HG03575 (cell line): ENCODE measurements at regions not wholly inside any gene's neighbourhood (a gene's known extent, or its start where the extent isn't known, plus 50 kb on each side); places are given as distances from the start of the nearest gene placed in this dataset.
"Not testable (repeated sequence)": the region's sequence is repeated elsewhere in the genome, so short reads cannot be mapped to it uniquely, and the experiment has no call there.

ENCODE experiments used
- ATAC-seq: cut with Tn5 transposase; IDR thresholded peaks from one replicate; pipeline ENCODE4 v1.9.1; 2021; ENCODE audit not compliant: unreplicated experiment, insufficient number of reproducible peaks, low FRiP score; ENCODE audit errors: extremely low read depth

DNA sequence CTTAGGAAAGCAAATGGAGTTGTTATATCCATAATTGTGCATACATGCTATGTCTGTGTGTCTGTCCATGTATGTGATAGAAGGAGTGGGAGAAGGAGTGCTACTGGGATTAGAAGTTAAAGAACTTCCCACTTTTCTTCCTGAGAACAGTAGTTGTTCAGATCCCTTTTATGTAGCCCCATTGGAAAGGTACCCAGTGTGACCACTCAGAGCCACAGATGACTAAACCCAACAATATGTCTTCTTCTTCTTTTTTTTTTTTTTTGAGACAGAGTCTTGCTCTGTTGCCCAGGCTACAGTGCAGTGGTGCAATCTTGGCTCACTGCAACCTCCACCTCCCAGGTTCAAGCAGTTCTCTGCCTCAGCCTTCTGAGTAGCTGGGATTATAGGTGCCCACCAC lies 176.7 kb upstream of the MAP1B start:
- not testable (repeated sequence) for ATAC-seq

GRCh38 chr5:71932131-71932654 lies 175.1 kb upstream of the MAP1B start:
- no peak for ATAC-seq

DNA sequence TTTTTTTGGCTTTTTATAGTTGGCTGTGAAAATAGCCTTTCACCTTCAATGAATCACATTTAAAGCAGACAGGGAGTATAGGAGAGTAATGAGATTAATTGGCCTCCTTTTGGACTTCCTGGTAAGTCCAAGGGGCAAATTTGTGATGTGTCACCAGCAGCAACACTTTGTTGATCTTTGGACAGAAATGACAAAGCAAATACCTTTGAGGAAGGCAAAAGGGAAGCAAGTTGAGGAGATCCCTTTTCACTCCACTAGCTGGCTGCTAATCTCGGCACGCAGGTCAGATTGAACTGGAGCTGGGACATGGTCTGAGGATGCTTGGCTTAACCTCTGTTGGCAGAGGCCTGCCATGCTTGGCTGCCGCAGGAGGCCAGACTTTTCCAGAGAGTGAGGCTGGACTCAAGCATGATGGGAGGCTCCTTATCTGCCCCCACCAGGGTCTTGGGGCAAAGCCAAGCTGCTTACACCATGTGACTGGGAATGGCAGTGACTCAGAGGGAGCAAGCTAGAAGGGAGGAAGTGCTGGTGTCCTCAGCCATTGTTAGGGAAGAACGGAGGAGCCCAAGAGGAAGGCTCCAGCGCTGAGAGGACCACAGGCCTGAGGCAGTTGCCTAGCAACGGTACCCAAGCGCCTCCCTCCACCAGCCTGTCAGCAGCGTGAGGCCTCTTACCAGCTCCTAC lies 174.5 kb upstream of the MAP1B start:
- ATAC-seq = no peak

GRCh38 chr5:71934322-71934721 lies 173.0 kb upstream of the MAP1B start:
- no peak for ATAC-seq

DNA sequence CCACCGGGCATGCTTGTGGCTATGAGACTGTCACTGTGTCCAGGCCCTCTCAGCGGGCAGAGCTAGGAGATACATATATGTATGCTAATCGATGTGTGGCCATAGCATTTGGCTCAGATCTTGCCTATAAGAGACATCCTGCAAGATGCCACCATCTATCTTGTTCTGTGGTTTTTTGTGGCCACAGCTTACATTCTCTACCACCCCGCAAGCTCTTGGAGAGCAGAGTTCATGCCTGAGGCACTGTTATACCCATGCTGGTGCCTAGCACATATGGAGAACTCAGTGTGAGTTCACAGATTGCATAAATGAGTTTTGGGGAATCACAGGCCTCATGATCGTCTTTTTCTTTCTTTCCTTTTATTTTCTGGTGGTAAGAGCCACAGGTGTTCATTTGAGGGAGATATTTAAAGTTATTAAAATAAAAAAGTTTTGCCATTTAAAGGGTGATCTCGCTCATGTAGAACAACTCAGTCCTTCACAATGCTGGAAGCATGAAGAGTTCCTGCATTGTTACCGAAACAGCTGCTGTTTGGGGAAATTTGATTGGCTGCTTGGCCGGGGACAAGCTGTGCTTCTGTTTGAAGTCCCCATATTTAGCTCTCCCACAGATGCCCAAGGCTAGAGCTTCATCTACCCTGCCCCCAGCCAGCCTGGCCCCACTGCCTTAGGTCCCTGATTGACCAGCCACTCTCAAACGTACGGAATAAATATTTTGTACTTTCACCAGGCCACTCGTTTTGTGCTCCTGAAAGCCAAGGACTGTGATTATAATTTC lies 169.2 kb upstream of the MAP1B start:
- ATAC-seq = no peak

DNA sequence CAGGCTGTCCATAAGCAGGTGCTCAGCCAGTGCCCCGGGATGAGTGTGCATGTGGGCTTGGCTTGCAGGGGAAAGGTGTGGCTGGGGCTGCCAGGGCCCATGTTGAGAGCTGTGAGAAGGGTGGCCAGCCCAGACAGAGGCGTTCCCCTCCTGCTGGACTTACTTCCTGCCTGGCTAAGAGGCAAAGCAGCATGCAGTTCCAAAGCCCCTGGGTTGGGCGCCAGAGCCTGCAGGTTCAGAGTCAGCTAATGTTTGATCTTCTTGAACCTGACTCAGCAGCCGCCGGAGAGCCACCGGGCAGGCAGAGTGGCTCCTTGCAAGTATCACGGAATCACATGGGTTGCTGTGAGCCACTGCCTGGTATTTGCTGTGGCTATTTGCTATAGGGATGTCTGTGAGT lies 168.4 kb upstream of the MAP1B start:
- no peak for ATAC-seq

DNA sequence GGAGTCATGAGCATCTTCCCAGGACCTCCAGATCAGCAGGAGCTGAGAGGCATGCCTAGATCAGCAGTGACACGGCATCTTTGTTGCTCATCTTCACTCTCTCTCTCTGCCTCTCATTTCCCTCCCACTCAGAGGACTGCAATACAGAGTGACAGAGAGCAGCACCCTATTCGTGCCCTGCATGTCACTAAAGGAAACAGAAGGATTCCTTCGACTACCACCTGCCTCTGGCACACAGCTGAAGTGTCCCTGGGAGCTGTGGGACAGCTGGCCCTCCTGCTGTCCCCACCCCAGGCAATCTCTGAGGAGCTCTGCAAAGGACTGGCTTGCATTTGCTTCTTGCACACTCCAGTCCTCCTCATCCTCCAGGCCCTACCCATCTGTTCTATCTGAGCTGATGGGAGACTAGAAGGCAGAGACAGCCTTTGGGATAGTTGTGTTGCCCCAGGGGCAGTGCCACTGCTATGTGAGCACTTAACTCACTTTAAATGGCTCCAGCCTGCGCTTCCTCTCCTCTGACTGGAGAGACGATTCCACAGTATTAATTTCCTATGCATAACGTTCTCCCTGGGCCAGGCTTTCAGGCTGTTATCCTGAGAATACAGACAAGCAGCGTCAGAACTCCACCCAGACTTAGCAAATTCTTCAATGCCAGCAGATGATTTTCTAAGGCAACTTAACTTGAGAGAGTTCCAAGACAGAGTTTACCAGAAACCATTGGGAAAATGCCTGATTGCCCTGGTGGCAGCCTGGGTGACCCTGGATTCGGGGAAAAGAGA lies 167.6 kb upstream of the MAP1B start:
- ATAC-seq = no peak

DNA sequence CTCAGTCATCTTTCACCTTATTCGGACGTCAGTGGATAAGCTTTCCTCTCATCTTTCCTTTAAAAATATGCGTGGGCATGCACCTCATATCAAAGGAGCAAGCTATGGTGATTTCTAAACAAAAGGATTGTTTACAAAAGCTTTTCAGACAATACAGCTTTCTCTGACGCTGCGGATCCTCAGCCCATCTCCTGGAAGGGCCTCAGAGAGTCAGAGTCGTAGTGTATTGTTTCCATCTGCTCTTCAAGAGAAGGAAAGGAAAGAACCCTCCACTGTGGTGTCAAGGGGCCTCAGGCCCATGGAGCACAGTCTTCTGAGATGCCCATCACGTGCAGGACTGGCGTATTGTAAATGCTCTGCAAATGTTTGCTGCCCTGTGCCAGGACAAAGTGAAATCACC lies 163.4 kb upstream of the MAP1B start:
- no peak for ATAC-seq

GRCh38 chr5:71945436-71945835 lies 161.8 kb upstream of the MAP1B start:
- no peak for ATAC-seq

DNA sequence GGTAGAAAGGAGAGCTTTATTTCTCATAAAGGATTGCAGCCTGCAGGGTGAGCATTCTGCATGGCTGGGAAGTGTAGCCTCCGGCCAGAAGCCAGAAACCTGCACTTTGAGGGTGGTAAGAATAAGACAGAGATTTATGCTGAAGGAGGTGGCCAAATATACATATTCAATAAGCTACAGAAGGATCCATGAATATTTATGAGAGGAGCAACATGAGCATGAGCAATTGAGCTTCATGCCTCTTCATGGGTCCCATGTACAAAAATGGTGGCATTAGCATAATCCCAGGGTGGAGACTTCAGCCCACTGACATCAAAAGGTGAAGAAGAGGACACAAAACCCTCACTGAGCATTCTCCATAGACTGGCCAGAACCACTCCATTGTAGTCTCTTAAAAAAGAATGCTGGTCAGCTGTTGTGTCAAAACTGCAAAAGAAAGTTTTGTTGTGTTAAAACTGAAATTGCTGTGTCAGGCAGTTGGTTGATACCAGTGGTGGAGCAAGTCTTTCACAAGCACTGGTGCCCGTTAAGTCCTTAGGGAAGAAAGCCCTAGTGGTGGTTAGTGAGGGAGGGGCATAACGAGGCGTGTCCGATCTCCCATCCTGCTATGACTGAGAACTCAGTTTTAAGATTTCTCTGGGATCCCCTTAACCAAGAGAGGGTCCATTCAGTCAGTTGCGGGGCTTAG lies 160.8 kb upstream of the MAP1B start:
- ATAC-seq = no peak

GRCh38 chr5:71948206-71948605 lies 159.1 kb upstream of the MAP1B start:
- no peak for ATAC-seq

- no peak for ATAC-seq
Observed at GRCh38 chr5:71949772-71950171, 157.5 kb upstream of the MAP1B start.

DNA sequence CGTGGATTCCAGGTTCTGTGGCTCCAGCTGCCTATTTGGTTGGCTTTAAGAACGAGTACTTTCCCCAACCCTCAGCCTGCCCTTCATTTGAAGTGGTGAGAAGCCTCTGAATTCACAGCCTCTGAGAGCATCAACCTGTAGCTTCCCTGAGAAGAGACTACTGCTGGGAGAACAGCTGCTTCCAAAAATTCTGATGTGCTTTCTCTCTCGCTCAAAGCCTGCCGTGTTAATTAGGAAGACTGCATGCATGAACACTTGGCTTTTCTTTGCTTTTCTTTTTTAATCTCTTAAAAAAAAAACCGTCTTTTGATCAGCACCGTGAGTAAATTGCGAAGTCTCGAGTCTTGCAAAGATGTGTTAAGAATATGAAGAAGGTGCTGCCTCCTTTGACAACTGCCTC lies 153.4 kb upstream of the MAP1B start:
- no peak for ATAC-seq

DNA sequence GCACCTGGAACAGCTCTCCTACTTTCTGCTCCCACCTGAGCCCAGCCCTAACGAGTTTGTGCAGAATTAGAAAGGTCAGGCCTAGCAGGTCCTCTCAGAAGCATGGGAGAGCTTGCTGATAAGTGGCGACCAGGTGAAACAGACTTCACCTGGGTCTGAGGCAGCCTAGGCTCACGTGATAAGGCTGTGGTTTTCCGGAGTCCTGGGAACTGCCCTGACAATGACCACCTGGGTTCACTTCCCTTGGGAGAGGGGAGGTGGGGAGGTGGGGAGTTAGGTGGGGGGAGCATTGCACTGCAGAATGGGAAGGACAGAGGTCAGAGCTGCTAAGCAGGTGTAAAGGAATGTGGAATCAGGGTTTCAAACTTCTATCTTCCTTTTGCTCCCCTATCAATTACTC lies 152.9 kb upstream of the MAP1B start:
- ATAC-seq = no peak

GRCh38 chr5:71955723-71956122 lies 151.6 kb upstream of the MAP1B start:
- ATAC-seq = no peak

- ATAC-seq = no peak
Observed at GRCh38 chr5:71957292-71957898, 149.9 kb upstream of the MAP1B start.

DNA sequence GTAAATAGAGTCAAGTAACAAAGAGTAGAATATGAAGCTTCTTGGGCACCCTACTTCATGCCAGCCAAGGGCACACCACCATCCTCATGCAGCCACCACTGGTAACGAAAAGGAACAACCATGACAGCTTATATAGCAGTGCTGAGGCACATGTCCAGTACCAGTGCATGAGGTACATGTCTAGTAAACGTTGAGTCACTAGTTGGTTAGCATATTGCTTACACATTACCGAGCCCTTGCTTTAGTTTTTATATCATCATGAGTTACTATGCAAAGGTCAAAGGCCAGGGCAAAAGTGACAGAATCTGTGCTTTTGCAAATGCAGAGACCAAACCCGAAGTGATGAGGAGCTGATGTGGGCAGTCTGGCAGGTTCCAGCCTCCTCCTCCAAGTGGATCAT lies 147.1 kb upstream of the MAP1B start:
- ATAC-seq = no peak

- no peak for ATAC-seq
Observed at GRCh38 chr5:71961786-71962185, 145.5 kb upstream of the MAP1B start.

DNA sequence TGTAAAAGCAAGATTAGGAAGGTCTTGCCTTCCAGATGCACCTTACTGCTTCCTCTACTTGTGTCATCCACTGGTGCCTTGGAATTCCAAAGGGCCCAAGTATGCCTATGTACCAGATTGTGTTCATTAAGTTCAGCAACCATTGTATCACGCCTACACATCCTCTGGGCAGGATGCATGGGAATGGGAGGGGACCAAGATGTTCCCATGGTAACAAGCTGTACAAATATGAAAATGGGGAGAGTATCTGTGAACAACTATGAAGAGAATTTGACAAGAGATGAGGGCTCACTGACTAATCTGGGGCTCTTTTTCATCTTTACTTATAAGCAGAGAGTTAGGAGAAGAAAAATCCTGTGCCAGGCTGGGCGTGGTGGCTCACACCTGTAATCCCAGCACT lies 137.8 kb upstream of the MAP1B start:
- no peak for ATAC-seq
